HepG2 (cell line): ENCODE measurements at regions not wholly inside any gene's neighbourhood (a gene's known extent, or its start where the extent isn't known, plus 50 kb on each side); places are given as distances from the start of the nearest gene placed in this dataset.

Experiments
- ADNP ChIP-seq: sonication (generic); formaldehyde crosslinking; IDR thresholded peaks from 2 replicates; pipeline ENCODE4 v1.4.0; 2020; ENCODE audit warnings: missing genetic modification reagents
- CTCF ChIP-seq: sonication (generic); formaldehyde crosslinking; IDR thresholded peaks from 2 replicates; pipeline ENCODE4 v1.5.0; 2020; ENCODE audit warnings: mild to moderate bottlenecking, missing genetic modification reagents, moderate library complexity
- DNMT1 ChIP-seq: sonication (generic); formaldehyde crosslinking; IDR thresholded peaks from 2 replicates; pipeline ENCODE4 v1.5.1; 2020; ENCODE audit warnings: mild to moderate bottlenecking, missing genetic modification reagents
- ERF ChIP-seq: IDR thresholded peaks from 2 replicates; pipeline ENCODE4 v1.6.1; 2018; ENCODE audit warnings: missing biosample characterization, missing genetic modification reagents
- GABPA ChIP-seq, 2 experiments: IDR thresholded peaks; 2 replicates each; pipeline ENCODE4 v1.6.1; 2011 to 2016; ENCODE audit warnings: low read depth in 2 of 2, low read length in 1 of 2, missing biosample characterization in 1 of 2, missing genetic modification characterization in 1 of 2
- HMGXB3 ChIP-seq: sonication (generic); formaldehyde crosslinking; IDR thresholded peaks from 2 replicates; pipeline ENCODE4 v1.4.0; 2020; ENCODE audit warnings: missing genetic modification reagents, borderline replicate concordance
- KDM5B ChIP-seq: sonication (generic); formaldehyde crosslinking; IDR thresholded peaks from 2 replicates; pipeline ENCODE4 v1.4.0; 2020; ENCODE audit warnings: missing genetic modification reagents, mild to moderate bottlenecking, borderline replicate concordance
- TARDBP ChIP-seq: sonication (generic); formaldehyde crosslinking; IDR thresholded peaks from 2 replicates; pipeline ENCODE4 v1.8.0; 2022; ENCODE audit warnings: mild to moderate bottlenecking, missing genetic modification reagents
- ZBTB33 ChIP-seq: sonication (generic); formaldehyde crosslinking; IDR thresholded peaks from 2 replicates; pipeline ENCODE4 v1.4.0; 2020; ENCODE audit warnings: missing genetic modification reagents
- ZKSCAN1 ChIP-seq: fragments of 150-350 bp; IDR thresholded peaks from 2 replicates; pipeline ENCODE4 v1.6.1; 2014; ENCODE audit warnings: low read length
- ZNF512 ChIP-seq: sonication (generic); formaldehyde crosslinking; IDR thresholded peaks from 2 replicates; pipeline ENCODE4 v1.4.0; 2020; ENCODE audit warnings: mild to moderate bottlenecking, missing genetic modification reagents
- ZNF589 ChIP-seq: sonication (generic); formaldehyde crosslinking; conservative IDR thresholded peaks from 2 replicates; pipeline ENCODE4 v1.8.0; 2022; ENCODE audit warnings: mild to moderate bottlenecking, moderate library complexity, missing genetic modification reagents
- ZNF775 ChIP-seq: sonication (generic); formaldehyde crosslinking; IDR thresholded peaks from 2 replicates; pipeline ENCODE4 v1.4.0; 2020; ENCODE audit warnings: missing genetic modification reagents, mild to moderate bottlenecking, moderate library complexity, borderline replicate concordance

- TF ChIP-seq ADNP (CRISPR knock-in tag) (no peak), ERF (no peak), ZNF775 (CRISPR knock-in tag) (no peak), ZKSCAN1 (no peak), GABPA (IDR thresholded peaks at IDR 0.05; ENCODE audit: low read depth, low read length) (no peak), GABPA (CRISPR knock-in tag; IDR thresholded peaks at IDR 0.05; ENCODE audit: low read depth) (no peak), TARDBP (no peak), KDM5B (CRISPR knock-in tag) (no peak), CTCF (CRISPR knock-in tag) (no peak), ZNF589 (no peak), ZBTB33 (CRISPR knock-in tag) (no peak), DNMT1 (no peak), HMGXB3 (no peak), ZNF512 (CRISPR knock-in tag) (no peak)
These were observed 1556.7 kb downstream of the FOXD4L5 start for GRCh38 chr9:63728287-63728686.
